ENCODE measurements at regions not wholly inside any gene's neighbourhood (a gene's known extent, or its start where the extent isn't known, plus 50 kb on each side); places are given as distances from the start of the nearest gene placed in this dataset.

- no peak for TF ChIP-seq MAFK (IDR thresholded peaks at IDR 0.05; ENCODE audit: low read depth, low read length)
- no peak for TF ChIP-seq CTCF (IDR thresholded peaks at IDR 0.05; ENCODE audit: control extremely low read depth in 1 of 3, insufficient read depth in 1 of 3, low read depth in 1 of 3, low read length in 3 of 3)
- TF ChIP-seq POLR2AphosphoS5 (IDR thresholded peaks at IDR 0.05; ENCODE audit: low read depth, low read length): no peak
- no peak for TF ChIP-seq POLR2A (IDR thresholded peaks at IDR 0.05; ENCODE audit: control extremely low read depth in 1 of 2, low read depth in 2 of 2, low read length in 2 of 2)
- no peak for TF ChIP-seq CREB1 (IDR thresholded peaks at IDR 0.05)
- no peak for TF ChIP-seq MAX (IDR thresholded peaks at IDR 0.05)
- TF ChIP-seq NANOG (IDR thresholded peaks at IDR 0.05; ENCODE audit: insufficient read depth, low read depth, low read length, poor library complexity, severe bottlenecking): no peak
Measured at GRCh38 chr9:31470051-31470450, 914.4 kb upstream of the ACO1 start.
